HepG2 (cell line): ENCODE measurements at regions not wholly inside any gene's neighbourhood (a gene's known extent, or its start where the extent isn't known, plus 50 kb on each side); places are given as distances from the start of the nearest gene placed in this dataset.

Experiments used
- ATAC-seq: fragments of 200-7000 bp; cut with Tn5 transposase; 3 replicates; pipeline ENCODE4 v1.9.1; 2020; ENCODE audit warnings: mild to moderate bottlenecking, moderate library complexity
- BruUV-seq: library from RNA; stranded (reverse); fragments of 400-500 nt; replicated peaks from 2 replicates; lab custom pipeline; 2021; lab: Mats Ljungman, UMichigan
- CTCF ChIA-PET: fragments of 300-600 bp; formaldehyde crosslinking; extraction: SDS; loops from one replicate; lab custom pipeline; 2021; ENCODE audit warnings: low total read pairs, inconsistent platforms, low intra/inter-chr PET ratio; lab: Yijun Ruan, JAX
- POLR2A ChIA-PET: fragments of 350-600 bp; sonication (Branson Sonifier 250); formaldehyde crosslinking; loops from one replicate; lab custom pipeline; 2020; ENCODE audit warnings: antibody characterized with exemption, inconsistent platforms; lab: Yijun Ruan, JAX
- DNase-seq: peaks from one replicate; pipeline ENCODE4 v3.0.0-alpha.2; 2015; ENCODE audit warnings: low spot score
- FAIRE-seq: peaks from 3 replicates; lab custom pipeline; 2011; peaks lifted over from hg19 to GRCh38; lab: Jason Lieb, UNC
- H2AFZ ChIP-seq: one replicate; pipeline ENCODE4 v1.6.1; 2011; ENCODE audit warnings: low read length, inconsistent platforms
- H3K27ac ChIP-seq: fragments of 300-600 bp; 3 replicates; pipeline ENCODE4 v1.8.0; 2011; ENCODE audit warnings: mixed run types, mild to moderate bottlenecking, mixed read lengths, low read length, inconsistent platforms; ENCODE audit not compliant: insufficient read depth; ENCODE audit errors: extremely low read length
- H3K27me3 ChIP-seq, 2 experiments: fragments of 200-600 bp in 1 of 2; 2 replicates in 1 of 2; 3 replicates in 1 of 2; pipeline versions ENCODE4 v1.6.0 to v1.8.0; 2011; ENCODE audit warnings: low read length in 2 of 2, mild to moderate bottlenecking in 2 of 2, moderate library complexity in 2 of 2, inconsistent platforms in 1 of 2; ENCODE audit not compliant: insufficient read depth in 2 of 2, control insufficient read depth in 1 of 2
- H3K36me3 ChIP-seq, 2 experiments: fragments of 200-600 bp in 1 of 2; replicated peaks in 1 of 2; 2 replicates in 1 of 2; 3 replicates in 1 of 2; pipeline versions ENCODE4 v1.5.1 to v1.8.0; 2011; ENCODE audit warnings: low read length in 2 of 2, inconsistent platforms in 1 of 2; ENCODE audit not compliant: insufficient read depth in 2 of 2, control insufficient read depth in 1 of 2
- H3K4me1 ChIP-seq: 2 replicates; pipeline ENCODE4 v1.5.1; 2012; ENCODE audit warnings: low read length, inconsistent platforms; ENCODE audit not compliant: insufficient read depth
- H3K4me2 ChIP-seq: 2 replicates; pipeline ENCODE4 v1.6.0; 2011; ENCODE audit warnings: low read depth, low read length, inconsistent platforms
- H3K4me3 ChIP-seq, 3 experiments: fragments of 200-600 bp in 1 of 3; sonication (generic), shearing (Covaris generic) in 1 of 3; replicated peaks in 1 of 3; 2 replicates each; pipeline ENCODE4 v1.5.1; 2011 to 2016; ENCODE audit warnings: low read length in 3 of 3, inconsistent platforms in 2 of 3, low read depth in 2 of 3, mild to moderate bottlenecking in 2 of 3, control low read depth in 1 of 3, mixed read lengths in 1 of 3; ENCODE audit not compliant: insufficient read depth in 1 of 3
- H3K79me2 ChIP-seq: one replicate; pipeline ENCODE4 v1.6.1; 2011; ENCODE audit warnings: low read length, inconsistent platforms; ENCODE audit not compliant: insufficient read depth
- H3K9ac ChIP-seq: 2 replicates; pipeline ENCODE4 v1.6.0; 2011; ENCODE audit warnings: mild to moderate bottlenecking, low read depth, low read length, inconsistent platforms; ENCODE audit not compliant: insufficient read depth
- H3K9me3 ChIP-seq: 2 replicates; pipeline ENCODE4 v1.5.1; 2012; ENCODE audit warnings: mild to moderate bottlenecking, low read length
- H4K20me1 ChIP-seq: 2 replicates; pipeline ENCODE4 v1.6.0; 2011; ENCODE audit warnings: inconsistent platforms, mild to moderate bottlenecking, low read length, moderate library complexity; ENCODE audit not compliant: insufficient read depth
- ARNTL ChIP-seq: sonication (generic); formaldehyde crosslinking; IDR thresholded peaks from 2 replicates; pipeline ENCODE4 v1.4.0; 2020; ENCODE audit warnings: mild to moderate bottlenecking, missing genetic modification reagents
- BRCA1 ChIP-seq: sonication (generic); formaldehyde crosslinking; IDR thresholded peaks from 2 replicates; pipeline ENCODE4 v1.4.0; 2020; ENCODE audit warnings: missing genetic modification reagents
- FIP1L1 ChIP-seq: fragments of 200-400 bp; formaldehyde crosslinking; IDR thresholded peaks from 2 replicates; pipeline ENCODE4 v1.6.1; 2018; ENCODE audit warnings: low read depth, mild to moderate bottlenecking, low read length, moderate library complexity, borderline replicate concordance; ENCODE audit not compliant: insufficient read depth
- MEIS1 ChIP-seq: sonication (generic); formaldehyde crosslinking; IDR thresholded peaks from 2 replicates; pipeline ENCODE4 v1.9.0; 2021; ENCODE audit warnings: mild to moderate bottlenecking, missing genetic modification reagents, moderate library complexity, borderline replicate concordance
- MTF2 ChIP-seq: sonication (generic); formaldehyde crosslinking; IDR thresholded peaks from 2 replicates; pipeline ENCODE4 v1.5.0; 2020; ENCODE audit warnings: missing genetic modification reagents, borderline replicate concordance
- SP2 ChIP-seq: sonication (generic); formaldehyde crosslinking; IDR thresholded peaks from 2 replicates; pipeline ENCODE4 v1.5.1; 2020; ENCODE audit warnings: mild to moderate bottlenecking, missing genetic modification reagents
- TAF15 ChIP-seq: fragments of 200-400 bp; formaldehyde crosslinking; IDR thresholded peaks from one replicate; pipeline ENCODE4 v1.6.1; 2018; ENCODE audit warnings: mild to moderate bottlenecking, low read depth, low read length; ENCODE audit not compliant: poor library complexity, severe bottlenecking
- TBX2 ChIP-seq: sonication (generic); formaldehyde crosslinking; IDR thresholded peaks from 2 replicates; pipeline ENCODE4 v1.5.0; 2020; ENCODE audit warnings: missing genetic modification reagents, mild to moderate bottlenecking, borderline replicate concordance
- TRAFD1 ChIP-seq: sonication (generic); formaldehyde crosslinking; IDR thresholded peaks from 2 replicates; pipeline ENCODE4 v1.5.1; 2020; ENCODE audit warnings: missing genetic modification reagents, mild to moderate bottlenecking, borderline replicate concordance
- ZGPAT ChIP-seq: IDR thresholded peaks from 2 replicates; pipeline ENCODE4 v1.6.1; 2016; ENCODE audit warnings: mild to moderate bottlenecking
- ZKSCAN1 ChIP-seq: fragments of 150-350 bp; IDR thresholded peaks from 2 replicates; pipeline ENCODE4 v1.6.1; 2014; ENCODE audit warnings: low read length
- WGBS: methylation state at CpG from one replicate; pipeline ENCODE4 v1.1.6; 2017; ENCODE audit warnings: low lambda C conversion rate; 5-methylcytosine and 5-hydroxymethylcytosine counted together
- in situ Hi-C: cut with HindIII; loops from 2 replicates; pipeline ENCODE4 v1.10.0; 2017; ENCODE audit warnings: low pct_unique_long_range_greater_than_20kb; ENCODE audit not compliant: extremely low pct_ligation_motif_present
- intact Hi-C: fragments of 100-400 bp; cut with micrococcal nuclease; formaldehyde crosslinking; loops from one replicate; pipeline ENCODE4 v1.10.0; 2022; ENCODE audit not compliant: unreplicated experiment
- TF ChIP-seq, protein P1 (sequence below): IDR thresholded peaks from 2 replicates; pipeline ENCODE4 v1.6.1; 2016; ENCODE audit warnings: low read depth, missing genetic modification reagents, missing compliant biosample characterization
- TF ChIP-seq, protein P2 (sequence below): sonication (generic); formaldehyde crosslinking; IDR thresholded peaks from 2 replicates; pipeline ENCODE4 v1.8.1; 2023; ENCODE audit warnings: mild to moderate bottlenecking, missing genetic modification reagents, borderline replicate concordance
- TF ChIP-seq, protein P3 (sequence below): sonication (generic); formaldehyde crosslinking; IDR thresholded peaks from 2 replicates; pipeline ENCODE4 v1.8.0; 2023; ENCODE audit warnings: mild to moderate bottlenecking, missing genetic modification reagents

DNA sequence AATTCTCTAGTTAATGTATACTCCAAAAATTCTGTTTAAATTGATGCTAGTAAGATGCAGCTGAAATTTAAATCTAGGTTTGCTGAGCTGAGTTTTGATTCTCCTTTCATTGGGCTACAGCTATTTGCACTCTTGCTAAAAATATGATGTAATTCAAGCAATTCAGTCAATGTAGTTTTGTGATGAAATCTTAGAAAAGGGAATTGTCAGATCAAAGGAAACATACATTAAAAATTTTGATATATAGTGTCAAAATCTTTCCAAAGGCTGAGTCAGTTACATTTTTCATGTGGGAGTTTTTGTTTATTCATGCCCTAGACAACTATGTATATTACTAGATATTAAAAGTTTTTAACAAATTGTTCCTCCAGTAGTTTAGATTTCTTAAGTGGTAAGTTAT is 334.9 kb upstream of the DAB2 start (continued):
- TF ChIP-seq, protein P1, sequence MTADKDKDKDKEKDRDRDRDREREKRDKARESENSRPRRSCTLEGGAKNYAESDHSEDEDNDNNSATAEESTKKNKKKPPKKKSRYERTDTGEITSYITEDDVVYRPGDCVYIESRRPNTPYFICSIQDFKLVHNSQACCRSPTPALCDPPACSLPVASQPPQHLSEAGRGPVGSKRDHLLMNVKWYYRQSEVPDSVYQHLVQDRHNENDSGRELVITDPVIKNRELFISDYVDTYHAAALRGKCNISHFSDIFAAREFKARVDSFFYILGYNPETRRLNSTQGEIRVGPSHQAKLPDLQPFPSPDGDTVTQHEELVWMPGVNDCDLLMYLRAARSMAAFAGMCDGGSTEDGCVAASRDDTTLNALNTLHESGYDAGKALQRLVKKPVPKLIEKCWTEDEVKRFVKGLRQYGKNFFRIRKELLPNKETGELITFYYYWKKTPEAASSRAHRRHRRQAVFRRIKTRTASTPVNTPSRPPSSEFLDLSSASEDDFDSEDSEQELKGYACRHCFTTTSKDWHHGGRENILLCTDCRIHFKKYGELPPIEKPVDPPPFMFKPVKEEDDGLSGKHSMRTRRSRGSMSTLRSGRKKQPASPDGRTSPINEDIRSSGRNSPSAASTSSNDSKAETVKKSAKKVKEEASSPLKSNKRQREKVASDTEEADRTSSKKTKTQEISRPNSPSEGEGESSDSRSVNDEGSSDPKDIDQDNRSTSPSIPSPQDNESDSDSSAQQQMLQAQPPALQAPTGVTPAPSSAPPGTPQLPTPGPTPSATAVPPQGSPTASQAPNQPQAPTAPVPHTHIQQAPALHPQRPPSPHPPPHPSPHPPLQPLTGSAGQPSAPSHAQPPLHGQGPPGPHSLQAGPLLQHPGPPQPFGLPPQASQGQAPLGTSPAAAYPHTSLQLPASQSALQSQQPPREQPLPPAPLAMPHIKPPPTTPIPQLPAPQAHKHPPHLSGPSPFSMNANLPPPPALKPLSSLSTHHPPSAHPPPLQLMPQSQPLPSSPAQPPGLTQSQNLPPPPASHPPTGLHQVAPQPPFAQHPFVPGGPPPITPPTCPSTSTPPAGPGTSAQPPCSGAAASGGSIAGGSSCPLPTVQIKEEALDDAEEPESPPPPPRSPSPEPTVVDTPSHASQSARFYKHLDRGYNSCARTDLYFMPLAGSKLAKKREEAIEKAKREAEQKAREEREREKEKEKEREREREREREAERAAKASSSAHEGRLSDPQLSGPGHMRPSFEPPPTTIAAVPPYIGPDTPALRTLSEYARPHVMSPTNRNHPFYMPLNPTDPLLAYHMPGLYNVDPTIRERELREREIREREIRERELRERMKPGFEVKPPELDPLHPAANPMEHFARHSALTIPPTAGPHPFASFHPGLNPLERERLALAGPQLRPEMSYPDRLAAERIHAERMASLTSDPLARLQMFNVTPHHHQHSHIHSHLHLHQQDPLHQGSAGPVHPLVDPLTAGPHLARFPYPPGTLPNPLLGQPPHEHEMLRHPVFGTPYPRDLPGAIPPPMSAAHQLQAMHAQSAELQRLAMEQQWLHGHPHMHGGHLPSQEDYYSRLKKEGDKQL (CRISPR knock-in tag): no peak
- TF ChIP-seq MEIS1 (CRISPR knock-in tag) (no peak), TAF15 (no peak), MTF2 (CRISPR knock-in tag) (no peak), ARNTL (CRISPR knock-in tag) (no peak), FIP1L1 (no peak), BRCA1 (CRISPR knock-in tag) (no peak), TBX2 (CRISPR knock-in tag) (no peak)

DNA sequence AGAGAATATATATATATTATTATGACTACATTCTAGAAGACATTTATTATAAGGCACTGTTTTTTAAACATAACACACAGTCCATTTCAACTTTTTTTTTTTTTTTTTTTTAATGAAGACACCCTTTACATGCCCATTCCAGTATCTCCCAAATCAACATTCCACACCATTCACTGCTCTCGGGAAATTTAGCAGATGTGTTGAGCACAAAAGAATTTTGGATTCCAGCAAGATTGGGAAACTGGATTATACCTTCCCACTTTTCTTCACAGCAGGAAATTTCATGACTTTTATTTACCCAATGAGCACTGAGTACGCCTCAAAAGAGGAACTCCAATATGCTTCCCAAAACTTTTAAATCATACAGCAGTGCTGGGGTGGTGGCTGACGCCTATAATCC is 333.6 kb upstream of the DAB2 start:
- BruUV-seq: no TSS peak
- H2AFZ ChIP-seq: no peak overlapping the region
- no peak overlapping the region for H3K27ac ChIP-seq
- no peak for DNase-seq
- ATAC-seq: no peak
- in situ Hi-C loops (no loop called here), intact Hi-C loops (no loop called here)
- FAIRE-seq: no peak
- no peaks in the 10 kb centered on the region; a peak in 1 of 5 replicates for H3K27me3 ChIP-seq
- no peaks in the 10 kb centered on the region for H3K36me3 ChIP-seq
- WGBS: 21% methylated on average over 3 of the region's 3 CpGs
- CTCF ChIA-PET: no interaction called here
- no peaks in the 10 kb centered on the region for H4K20me1 ChIP-seq
- H3K4me3 ChIP-seq: no peak overlapping the region
- H3K9me3 ChIP-seq: no peaks in the 10 kb centered on the region
- H3K79me2 ChIP-seq: no peaks in the 10 kb centered on the region
- H3K9ac ChIP-seq: no peak overlapping the region
- H3K4me1 ChIP-seq: no peaks in the 10 kb centered on the region
- POLR2A ChIA-PET: no interaction called here
- no peak overlapping the region for H3K4me2 ChIP-seq
- TF ChIP-seq ZKSCAN1: no peak
- no peak for TF ChIP-seq TRAFD1
- TF ChIP-seq, protein P2, sequence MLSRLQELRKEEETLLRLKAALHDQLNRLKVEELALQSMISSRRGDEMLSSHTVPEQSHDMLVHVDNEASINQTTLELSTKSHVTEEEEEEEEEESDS (CRISPR knock-in tag): no peak
- no peak for TF ChIP-seq SP2 (CRISPR knock-in tag)
- TF ChIP-seq, protein P3, sequence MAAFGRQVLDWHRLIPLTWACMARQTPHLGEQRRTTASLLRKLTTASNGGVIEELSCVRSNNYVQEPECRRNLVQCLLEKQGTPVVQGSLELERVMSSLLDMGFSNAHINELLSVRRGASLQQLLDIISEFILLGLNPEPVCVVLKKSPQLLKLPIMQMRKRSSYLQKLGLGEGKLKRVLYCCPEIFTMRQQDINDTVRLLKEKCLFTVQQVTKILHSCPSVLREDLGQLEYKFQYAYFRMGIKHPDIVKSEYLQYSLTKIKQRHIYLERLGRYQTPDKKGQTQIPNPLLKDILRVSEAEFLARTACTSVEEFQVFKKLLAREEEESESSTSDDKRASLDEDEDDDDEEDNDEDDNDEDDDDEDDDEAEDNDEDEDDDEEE (CRISPR knock-in tag): no peak
- TF ChIP-seq ZGPAT: no peak
